HL-60 (cell line): ENCODE measurements at regions not wholly inside any gene's neighbourhood (a gene's known extent, or its start where the extent isn't known, plus 50 kb on each side); places are given as distances from the start of the nearest gene placed in this dataset.

Experiments used
- POLR2AphosphoS5 ChIP-seq: IDR thresholded peaks from 2 replicates; pipeline ENCODE4 v1.6.1; 2012; ENCODE audit warnings: low read depth
- REST ChIP-seq: IDR thresholded peaks from 2 replicates; pipeline ENCODE4 v1.6.1; 2012; ENCODE audit warnings: low read depth; ENCODE audit not compliant: insufficient replicate concordance

- TF ChIP-seq REST = no peak
- TF ChIP-seq POLR2AphosphoS5 = no peak
These were observed 493.6 kb downstream of the RPS24 start for GRCh38 chr10:78527296-78527695.
